LNCaP clone FGC (cell line): ENCODE measurements at regions not wholly inside any gene's neighbourhood (a gene's known extent, or its start where the extent isn't known, plus 50 kb on each side); places are given as distances from the start of the nearest gene placed in this dataset.

Source experiments
- DNase-seq: peaks from one replicate; pipeline ENCODE4 v3.0.0-alpha.2; 2011; ENCODE audit warnings: low read depth
- H3K4me3 ChIP-seq: 2 replicates; pipeline ENCODE4 v1.5.1; 2011; ENCODE audit warnings: mild to moderate bottlenecking, low read depth, low read length, control low read depth
- TF ChIP-seq, protein P1 (sequence below): IDR thresholded peaks from 2 replicates; pipeline ENCODE4 v1.5.1; 2012; ENCODE audit warnings: mild to moderate bottlenecking; ENCODE audit not compliant: control insufficient read depth, insufficient read depth; ENCODE audit errors: extremely low read depth

DNA sequence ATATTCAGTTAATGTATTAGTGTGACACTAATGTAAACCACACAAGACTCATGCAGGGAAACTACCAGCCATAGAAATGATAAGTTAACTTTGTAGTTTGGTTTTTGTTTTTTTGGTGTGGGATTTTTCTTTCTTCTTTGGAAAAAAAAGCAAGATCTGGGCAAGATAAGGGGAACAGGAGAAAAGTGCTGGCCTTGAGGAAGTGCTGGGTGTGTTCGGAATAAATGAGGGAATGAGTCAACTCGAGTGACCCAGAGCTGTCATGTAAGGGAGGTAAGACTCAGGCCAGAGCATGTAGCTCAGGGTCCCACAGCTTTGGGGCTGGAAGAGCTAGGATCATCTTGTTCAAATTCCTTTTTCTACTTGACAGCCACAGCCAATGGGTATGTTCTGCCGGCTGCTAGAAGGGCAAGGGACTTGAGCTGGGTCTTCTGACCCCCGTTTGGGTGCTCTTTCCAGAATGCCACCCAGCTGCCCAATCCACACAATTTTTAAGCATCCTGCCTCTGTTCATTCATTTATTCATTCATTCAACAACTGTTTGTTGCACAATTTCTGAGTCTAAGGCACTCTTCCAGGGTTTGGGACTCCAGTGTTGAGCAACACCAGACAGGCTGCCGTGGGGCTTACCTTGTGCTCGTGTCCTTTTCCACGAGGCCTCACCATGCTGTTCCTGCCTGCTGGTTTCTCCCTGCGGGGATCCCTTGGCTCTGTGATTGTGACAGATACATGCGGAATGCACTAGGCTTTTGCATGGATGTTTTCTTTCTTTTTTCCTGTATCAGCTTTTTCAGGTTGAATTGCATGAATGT, 54.5 kb downstream of the CLDN34 start:
- no peak for DNase-seq
- TF ChIP-seq, protein P1, sequence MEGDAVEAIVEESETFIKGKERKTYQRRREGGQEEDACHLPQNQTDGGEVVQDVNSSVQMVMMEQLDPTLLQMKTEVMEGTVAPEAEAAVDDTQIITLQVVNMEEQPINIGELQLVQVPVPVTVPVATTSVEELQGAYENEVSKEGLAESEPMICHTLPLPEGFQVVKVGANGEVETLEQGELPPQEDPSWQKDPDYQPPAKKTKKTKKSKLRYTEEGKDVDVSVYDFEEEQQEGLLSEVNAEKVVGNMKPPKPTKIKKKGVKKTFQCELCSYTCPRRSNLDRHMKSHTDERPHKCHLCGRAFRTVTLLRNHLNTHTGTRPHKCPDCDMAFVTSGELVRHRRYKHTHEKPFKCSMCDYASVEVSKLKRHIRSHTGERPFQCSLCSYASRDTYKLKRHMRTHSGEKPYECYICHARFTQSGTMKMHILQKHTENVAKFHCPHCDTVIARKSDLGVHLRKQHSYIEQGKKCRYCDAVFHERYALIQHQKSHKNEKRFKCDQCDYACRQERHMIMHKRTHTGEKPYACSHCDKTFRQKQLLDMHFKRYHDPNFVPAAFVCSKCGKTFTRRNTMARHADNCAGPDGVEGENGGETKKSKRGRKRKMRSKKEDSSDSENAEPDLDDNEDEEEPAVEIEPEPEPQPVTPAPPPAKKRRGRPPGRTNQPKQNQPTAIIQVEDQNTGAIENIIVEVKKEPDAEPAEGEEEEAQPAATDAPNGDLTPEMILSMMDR: no peak
- H3K4me3 ChIP-seq: no peak overlapping the region

DNA sequence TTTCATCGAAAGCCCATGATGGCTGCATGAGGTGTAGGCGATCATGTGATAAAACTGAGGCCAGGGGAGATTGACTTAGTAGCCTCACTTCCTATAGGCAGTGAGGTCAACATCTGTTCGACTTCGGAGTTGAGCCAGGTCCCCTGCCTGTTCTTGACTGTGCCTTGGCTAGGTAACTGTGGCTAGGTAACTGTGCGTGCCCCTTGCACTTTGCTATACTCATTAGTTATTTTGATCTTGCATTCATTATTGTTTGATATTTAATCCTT, 55.0 kb downstream of the CLDN34 start:
- H3K4me3 ChIP-seq: no peak overlapping the region
- TF ChIP-seq, protein P1: no peak
- DNase-seq: no peak

DNA sequence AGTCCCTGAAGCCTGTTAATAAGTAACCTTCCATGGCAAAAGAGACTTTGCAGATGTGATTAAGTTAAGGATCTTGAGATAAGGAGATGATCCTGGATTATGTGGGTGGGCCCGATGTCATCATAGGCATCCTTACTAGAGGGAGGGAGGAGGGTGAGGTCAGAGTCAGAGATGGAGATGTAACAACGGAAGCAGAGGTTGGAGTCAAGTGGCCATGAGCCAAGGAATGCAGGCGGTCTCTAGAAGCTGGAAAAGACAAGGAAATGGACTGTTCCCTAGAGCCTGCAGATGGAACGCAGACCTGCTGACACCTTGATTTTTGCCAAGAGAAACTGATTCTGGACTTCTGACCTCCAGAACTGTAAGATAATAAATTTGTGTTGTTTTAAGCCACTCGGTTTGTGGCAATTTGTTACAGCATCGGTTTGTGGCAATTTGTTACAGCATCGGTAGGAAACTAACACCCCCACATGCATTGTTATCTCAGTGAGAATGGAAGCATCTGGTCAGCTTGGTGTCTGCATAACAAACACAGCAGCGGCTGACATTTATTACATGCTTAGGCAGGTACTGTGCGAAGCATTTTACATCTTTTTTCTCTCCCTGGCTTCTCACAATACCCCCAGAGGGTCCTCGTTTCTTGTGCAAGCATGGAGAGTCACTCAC, 55.6 kb downstream of the CLDN34 start:
- H3K4me3 ChIP-seq: no peak overlapping the region
- no peak for DNase-seq
- TF ChIP-seq, protein P1: no peak

DNA sequence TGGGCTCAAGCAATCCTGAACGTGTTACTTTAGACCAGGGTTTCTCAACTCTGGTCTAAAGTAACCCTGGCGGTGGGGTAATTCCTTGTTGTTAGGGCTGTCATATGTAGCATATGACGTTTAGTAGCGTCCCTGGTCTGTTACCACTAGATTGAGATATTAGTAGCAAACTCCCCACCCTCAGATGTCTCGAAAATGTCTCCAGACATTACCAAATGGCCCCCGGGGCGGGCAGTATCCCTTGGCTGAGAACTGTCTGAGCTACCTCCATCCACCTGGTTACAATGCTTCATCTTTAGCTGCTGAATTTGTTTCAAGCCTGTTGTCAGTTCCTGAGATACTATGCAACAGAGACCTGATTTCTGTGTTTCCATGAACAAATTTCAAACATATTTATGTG, 56.7 kb downstream of the CLDN34 start:
- H3K4me3 ChIP-seq: no peak overlapping the region
- no peak for DNase-seq
- TF ChIP-seq, protein P1: no peak

DNA sequence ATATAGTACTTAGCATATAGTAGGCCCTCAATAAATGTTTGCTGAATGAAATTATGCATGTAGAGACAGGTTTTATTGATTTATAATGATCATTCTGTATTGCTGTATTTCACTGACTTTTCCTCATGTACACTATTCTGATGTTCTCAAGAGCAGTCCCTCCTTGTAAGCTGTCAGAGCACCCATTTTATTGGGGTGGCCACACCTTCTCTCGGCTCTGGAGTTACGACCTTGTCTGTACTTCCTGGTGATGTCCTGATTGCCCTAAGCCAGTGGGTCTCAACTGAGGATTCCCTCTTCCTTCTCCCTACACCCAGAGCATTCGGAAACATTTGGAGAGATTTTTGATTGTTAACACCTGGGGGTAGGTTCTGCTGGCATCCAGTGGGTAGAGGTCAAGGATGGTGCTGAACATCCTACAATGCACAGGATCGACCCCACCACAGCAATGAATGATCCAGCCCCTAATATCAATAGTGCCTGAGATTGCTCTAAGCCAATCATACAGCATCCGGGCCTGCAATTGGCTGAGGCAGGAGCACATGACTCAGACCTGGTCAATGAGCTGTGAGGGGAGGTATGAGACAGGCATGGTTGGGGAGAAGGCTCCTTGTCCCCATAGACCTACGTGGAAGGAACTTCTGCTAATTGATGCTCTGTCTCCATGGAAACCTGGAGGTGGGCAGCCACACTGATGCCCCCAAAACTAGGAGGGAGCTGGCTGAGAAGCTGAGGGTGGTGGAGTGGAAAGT, 58.8 kb downstream of the CLDN34 start:
- TF ChIP-seq, protein P1: no peak
- no peak for DNase-seq
- no peak overlapping the region for H3K4me3 ChIP-seq

DNA sequence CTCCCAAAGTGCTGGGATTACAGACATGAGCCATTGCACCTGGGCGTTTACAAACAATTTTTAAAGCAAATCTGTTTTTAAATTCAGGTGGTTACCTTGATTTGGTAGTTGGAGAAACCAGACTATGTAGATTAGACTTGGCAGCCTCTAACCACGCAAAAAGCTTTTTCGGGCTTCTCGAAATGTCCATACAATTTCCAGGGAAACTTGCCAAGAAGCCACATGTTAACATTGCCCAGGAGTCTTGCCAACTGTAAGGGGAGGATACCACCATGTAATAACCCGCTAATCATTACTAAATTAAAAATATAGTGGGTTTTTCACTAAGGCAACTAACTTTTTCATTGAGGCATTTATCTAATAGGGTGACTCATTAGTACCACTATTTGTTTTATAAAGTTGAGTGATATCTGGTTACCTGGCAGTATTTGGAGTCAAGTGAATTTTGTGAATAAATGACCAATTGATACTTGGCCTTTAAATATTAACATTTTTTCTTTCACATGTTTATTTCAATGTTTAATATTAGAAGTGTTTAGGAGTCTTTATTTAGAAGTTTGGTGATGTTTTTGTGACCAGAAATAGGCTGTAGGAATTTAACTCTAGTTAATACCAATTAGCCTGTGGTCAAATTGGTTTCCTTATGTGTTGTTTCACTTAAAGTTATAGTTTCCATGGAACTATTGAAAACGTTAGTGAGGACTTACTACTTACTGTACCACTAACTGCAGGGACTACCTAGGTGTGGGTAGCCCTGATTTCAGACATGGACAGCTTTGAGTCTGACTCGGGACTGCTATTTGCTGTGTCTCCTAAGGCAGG, 61.3 kb downstream of the CLDN34 start:
- DNase-seq: no peak
- TF ChIP-seq, protein P1: no peak
- H3K4me3 ChIP-seq: no peak overlapping the region
